ENCODE measurements at regions not wholly inside any gene's neighbourhood (a gene's known extent, or its start where the extent isn't known, plus 50 kb on each side); places are given as distances from the start of the nearest gene placed in this dataset.
A peak's percentile ranks its signal among the peaks of the same experiment; 100 is the strongest.

DNA sequence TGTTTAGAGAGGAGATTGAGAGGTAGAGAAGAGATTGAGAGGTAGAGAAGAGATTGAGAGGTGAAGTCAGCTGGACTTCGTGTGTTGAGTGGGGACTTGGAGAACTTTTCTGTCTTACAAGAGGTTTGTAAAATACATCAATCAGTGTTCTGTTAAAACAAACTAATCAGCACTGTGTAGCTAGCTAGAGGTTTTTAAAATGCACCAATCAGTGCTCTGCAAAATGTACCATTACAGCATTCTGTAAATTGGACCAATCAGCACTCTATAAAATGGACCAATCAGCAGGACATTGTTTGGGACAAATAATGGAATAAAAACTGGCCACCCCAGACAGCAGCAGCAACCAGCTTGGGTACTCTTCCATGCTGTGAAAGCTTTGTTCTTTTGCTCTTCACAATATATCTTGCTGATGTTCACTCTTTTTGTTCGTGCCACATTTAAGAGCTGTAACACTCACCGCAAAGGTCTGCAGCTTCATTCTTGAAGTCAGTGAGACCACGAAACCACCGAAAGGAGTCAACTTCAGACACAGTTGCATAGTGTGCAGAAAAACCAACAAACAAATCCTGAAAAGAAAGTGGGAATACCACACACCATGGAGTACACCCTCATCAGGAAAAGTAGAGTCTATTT is 366.9 kb upstream of the HSFY2 start:
- DNase-seq: no peak

DNA sequence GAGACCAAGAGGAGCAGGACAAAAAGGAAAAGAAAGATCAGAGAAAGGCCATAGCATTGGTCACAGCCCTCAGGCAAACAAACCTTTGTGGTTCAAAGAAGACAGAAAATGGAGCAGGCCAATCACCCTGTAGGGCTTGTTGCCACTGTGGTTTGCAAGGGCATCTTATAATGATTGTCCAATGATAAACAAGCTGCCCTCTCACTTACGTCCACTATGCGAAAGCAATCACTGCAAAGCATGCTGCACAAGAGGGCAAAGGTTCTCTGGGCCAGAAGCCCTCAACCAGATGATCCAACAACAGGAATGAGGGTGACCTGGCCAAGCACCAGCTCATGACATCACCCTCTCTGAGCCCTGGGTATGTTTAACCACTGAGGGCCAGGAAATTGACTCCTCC is 360.9 kb upstream of the HSFY2 start:
- no peak for DNase-seq

GRCh38 chrY:19130569-19131358 is 357.2 kb upstream of the HSFY2 start:
- DNase-seq: no peak

DNA sequence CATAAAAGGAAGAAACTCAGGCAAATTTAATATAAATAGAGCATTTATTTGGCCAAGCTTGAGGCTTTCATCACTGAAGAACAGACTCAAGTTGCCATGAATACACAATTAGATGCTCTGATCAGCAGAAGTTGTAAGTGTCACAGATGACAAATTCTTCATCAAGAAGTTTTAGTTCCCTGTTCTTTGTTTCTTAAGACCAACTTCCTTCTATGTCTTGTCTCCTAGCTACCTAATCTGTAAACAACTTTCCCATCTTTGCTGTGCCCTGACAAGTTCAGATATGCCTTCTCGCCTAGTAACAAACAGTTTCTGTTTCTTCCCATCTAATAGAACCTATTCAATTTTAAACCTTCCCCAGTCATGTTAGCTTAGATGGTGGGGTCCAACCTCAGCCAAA is 353.4 kb upstream of the HSFY2 start:
- DNase-seq: no peak

DNA sequence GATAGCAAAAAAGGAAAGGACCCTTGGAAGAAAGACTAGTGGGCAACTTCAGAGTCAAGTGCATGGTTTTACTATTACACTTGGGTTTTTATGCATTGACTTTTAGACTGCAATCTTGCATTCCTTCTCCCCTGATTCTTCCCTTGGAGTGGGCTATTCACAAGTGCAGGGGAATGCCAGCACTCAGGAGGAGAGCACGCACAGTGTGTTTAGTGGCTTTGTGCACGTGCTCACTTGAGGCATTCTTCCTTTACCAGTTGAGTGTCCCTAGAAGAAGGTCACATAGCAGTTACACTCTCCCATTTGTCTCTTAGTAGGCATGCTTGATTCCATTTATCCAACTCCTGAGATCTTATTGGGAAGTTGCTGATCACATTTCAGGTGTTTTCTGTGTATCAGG is 351.1 kb upstream of the HSFY2 start:
- no peak for DNase-seq

- no peak for DNase-seq
Observed at GRCh38 chrY:19122450-19122849, 348.9 kb upstream of the HSFY2 start.

- DNase-seq: no peak
Observed at GRCh38 chrY:19098349-19098748, 324.8 kb upstream of the HSFY2 start.

GRCh38 chrY:19095460-19095859 is 321.9 kb upstream of the HSFY2 start:
- peak; percentile 22 for DNase-seq

DNA sequence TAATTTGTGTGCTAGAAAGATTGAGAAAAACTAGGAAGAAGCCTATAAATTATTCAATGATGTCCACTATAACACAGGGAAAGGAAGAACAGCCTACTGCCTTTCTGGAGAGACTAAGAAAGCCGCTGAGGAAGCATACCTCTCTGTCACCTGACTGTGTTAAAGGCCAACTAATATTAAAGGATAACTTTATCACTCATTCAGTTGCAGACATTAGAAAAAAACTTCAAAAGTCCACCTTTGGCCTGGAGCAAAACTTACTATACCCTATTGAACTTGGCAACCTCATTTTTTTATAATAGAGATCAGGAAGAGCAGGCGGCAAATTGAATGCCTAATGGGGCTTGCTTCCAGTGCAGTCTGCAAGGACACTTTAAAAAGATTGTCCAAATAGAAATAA is 309.5 kb upstream of the HSFY2 start:
- no peak for DNase-seq

GRCh38 chrY:19077698-19078113 is 304.2 kb upstream of the HSFY2 start:
- peak; percentile 22 for DNase-seq

GRCh38 chrY:19076846-19077697 is 303.5 kb upstream of the HSFY2 start:
- peak; percentile 58 for DNase-seq

DNA sequence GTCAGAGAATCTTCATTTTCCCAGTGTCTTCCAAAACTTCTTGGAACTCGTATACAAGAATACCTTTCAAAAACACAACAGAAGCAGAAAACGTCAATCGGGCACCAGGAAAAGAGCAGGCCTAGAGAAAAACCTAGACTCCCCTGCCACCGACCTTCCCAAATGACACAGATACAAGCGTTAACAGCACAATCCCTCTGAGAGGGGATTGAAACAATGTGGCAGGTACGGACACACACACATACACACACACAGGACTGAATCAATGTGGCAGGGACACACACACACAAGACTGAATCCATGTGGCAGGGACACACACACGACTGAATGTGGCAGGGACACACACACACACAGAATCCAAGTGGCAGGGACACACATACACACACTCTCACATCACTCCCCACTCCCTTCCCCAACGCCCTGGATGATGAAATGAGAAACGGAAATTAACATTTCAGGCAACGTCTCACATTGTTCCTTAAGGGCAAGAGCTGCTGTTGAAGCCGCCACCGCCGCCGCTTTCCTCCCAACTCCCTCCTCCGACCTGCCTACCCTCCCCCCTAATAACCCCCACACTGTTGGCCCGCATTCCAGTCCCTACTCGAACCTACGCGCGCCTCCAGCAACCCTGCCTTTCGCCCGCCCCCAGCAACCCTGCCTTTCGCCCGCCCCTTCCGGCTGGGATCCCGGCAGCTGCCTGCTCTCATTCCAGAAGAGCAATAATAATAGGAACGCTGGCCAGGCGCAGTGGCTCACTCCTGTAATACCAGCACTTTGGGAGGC is 302.1 kb upstream of the HSFY2 start:
- peak; percentile 73 for DNase-seq

DNA sequence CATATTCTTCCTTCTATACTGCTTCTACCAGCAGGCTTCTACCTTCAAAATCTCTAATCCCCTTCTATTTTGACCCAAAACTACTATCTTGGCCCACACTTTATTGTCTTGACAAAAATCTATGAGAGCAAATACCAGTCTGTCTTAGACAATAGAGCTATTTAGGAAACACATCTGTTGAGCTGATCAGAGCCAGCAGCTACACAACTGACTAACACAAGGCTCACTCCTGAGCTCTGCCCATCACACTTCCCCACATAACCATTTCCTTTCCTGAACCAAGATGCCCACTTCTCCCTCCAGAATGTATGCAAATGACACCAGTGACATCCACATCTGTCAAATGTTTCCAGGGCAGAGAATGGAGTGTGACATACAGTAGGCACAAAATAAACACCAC is 293.9 kb upstream of the HSFY2 start:
- no peak for DNase-seq

DNA sequence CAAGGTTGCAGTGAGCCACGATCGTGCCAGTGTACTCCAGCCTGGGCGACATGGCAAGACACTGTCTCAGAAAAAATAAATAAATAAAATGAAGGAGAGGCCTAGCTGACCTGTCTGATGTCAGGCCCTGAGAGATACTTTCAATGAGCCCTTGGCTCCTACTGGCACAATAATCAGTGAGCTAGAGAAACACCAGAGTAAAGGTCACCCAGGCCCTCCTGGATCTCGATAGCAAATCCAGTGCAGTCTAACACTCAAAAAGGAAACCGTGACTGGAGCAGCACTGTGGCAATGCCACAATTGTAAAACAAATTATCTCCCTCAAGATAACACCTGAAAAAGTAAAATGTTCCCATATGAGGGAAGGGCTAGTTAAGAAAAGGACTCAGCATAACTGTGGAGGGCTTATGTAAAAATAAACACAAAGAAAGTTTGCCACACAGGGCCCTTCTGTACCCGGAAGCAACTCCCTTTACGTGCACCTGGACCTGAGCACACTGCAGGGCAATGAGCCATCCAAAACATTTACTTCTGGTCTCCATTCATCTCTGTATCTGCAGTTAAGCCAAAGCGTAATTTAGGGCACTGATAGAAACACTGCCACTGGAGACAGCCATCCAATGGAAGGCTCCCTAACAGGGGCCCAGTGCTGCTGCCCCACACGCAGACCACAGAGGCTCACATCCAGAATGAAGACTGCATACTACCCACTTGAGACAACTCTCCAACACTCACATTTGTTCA is 293.1 kb upstream of the HSFY2 start:
- no peak for DNase-seq

DNA sequence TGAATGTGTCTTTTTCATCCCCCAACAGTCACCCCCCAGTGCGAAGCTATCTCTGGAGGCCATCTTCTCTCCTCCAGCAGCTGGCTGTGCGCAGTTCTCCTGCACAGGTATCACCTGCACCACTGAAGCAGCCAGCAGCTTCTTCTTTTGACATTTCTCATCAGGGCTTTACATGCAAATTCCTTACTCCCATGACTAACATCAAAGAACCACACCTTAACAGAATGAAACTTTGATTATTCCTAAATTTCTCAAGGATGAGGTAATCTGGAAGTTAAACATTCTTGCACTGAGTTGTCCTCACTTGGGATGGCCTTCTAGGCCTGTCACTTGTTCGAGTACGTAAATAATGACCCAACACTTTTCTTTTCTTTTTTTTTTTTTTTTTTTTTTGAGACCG is 291.6 kb upstream of the HSFY2 start:
- DNase-seq: no peak

- peak; percentile 53 for DNase-seq
Observed at GRCh38 chrY:19059733-19060132, 286.2 kb upstream of the HSFY2 start.

GRCh38 chrY:19058831-19059370 is 285.4 kb upstream of the HSFY2 start:
- no peak for DNase-seq

GRCh38 chrY:19056138-19056469 is 282.6 kb upstream of the HSFY2 start:
- no peak for DNase-seq

DNA sequence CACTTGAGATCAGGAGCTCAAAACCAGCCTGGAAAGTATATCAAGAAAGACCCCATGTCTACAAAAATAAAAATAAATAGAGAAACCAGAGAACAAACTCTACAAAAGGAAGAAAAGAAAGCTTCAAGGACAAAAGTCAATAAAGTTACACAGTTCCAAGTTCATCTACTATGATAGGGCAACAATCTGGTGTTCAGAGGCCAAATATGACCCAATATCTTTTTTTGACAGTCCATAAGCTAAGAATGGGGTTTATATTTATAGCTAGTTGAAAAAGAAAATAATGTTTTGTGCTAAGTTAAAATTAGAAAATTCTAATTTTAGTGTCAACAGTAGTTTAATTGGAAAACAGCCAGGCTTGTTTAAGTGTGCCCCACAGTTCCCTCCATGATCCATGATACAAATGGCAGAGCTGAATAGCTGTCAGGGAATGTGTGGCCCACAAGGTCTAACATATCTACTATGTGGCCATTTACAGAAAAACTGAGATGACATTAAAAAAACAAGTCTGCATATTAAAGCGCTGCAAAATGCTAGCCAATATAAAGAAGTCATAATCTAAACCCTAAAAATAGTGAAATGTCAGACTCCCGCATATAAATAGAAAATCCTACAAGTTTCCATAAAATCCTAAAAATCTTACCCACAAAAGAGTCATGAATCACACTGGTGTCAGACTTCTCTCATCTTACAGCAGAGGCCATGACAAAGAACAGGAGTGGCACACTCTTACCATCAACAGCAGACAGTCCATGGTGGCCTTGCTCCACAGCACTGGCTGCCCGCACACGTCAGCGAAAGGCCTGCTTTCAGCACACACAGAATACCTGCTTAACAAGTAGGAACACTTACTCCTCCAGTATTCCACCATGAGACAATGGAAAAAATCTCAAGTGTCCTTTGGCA is 281.9 kb upstream of the HSFY2 start:
- peak; percentile 3 for DNase-seq

GRCh38 chrY:19053806-19054205 is 280.3 kb upstream of the HSFY2 start:
- no peak for DNase-seq

GRCh38 chrY:19051021-19051420 is 277.5 kb upstream of the HSFY2 start:
- peak; percentile 34 for DNase-seq

Data from HCEC 1CT (cell line).